Ishikawa (cell line): ENCODE measurements at regions not wholly inside any gene's neighbourhood (a gene's known extent, or its start where the extent isn't known, plus 50 kb on each side); places are given as distances from the start of the nearest gene placed in this dataset.

Experiments
- CEBPB ChIP-seq: IDR thresholded peaks from 2 replicates; pipeline ENCODE4 v1.6.1; 2012
- CREB1 ChIP-seq: IDR thresholded peaks from 2 replicates; pipeline ENCODE4 v1.6.1; 2012; ENCODE audit warnings: low read depth
- EGR1 ChIP-seq: IDR thresholded peaks from 2 replicates; pipeline ENCODE4 v1.6.1; 2012
- EP300 ChIP-seq: IDR thresholded peaks from 2 replicates; pipeline ENCODE4 v1.6.1; 2012; ENCODE audit warnings: borderline replicate concordance
- FOXM1 ChIP-seq: IDR thresholded peaks from 2 replicates; pipeline ENCODE4 v1.6.1; 2012; ENCODE audit warnings: low read depth, borderline replicate concordance
- MAX ChIP-seq: IDR thresholded peaks from 2 replicates; pipeline ENCODE4 v1.6.1; 2012
- NFIC ChIP-seq: IDR thresholded peaks from 2 replicates; pipeline ENCODE4 v1.6.1; 2012
- RAD21 ChIP-seq: IDR thresholded peaks from 2 replicates; pipeline ENCODE4 v1.6.1; 2012; ENCODE audit warnings: low read depth
- TAF1 ChIP-seq: IDR thresholded peaks from 2 replicates; pipeline ENCODE4 v1.6.1; 2012; ENCODE audit warnings: low read depth, mild to moderate bottlenecking
- TCF12 ChIP-seq: IDR thresholded peaks from 2 replicates; pipeline ENCODE4 v1.6.1; 2012; ENCODE audit warnings: low read depth
- TEAD4 ChIP-seq: IDR thresholded peaks from 2 replicates; pipeline ENCODE4 v1.6.1; 2012
- USF1 ChIP-seq: IDR thresholded peaks from 2 replicates; pipeline ENCODE4 v1.6.1; 2012
- YY1 ChIP-seq: IDR thresholded peaks from 2 replicates; pipeline ENCODE4 v1.6.1; 2012; ENCODE audit warnings: low read depth
- ZBTB7A ChIP-seq: IDR thresholded peaks from 2 replicates; pipeline ENCODE4 v1.6.1; 2012; ENCODE audit warnings: low read depth
- TF ChIP-seq, protein P1 (sequence below): IDR thresholded peaks from 2 replicates; pipeline ENCODE4 v1.6.1; 2012; ENCODE audit warnings: low read depth, mild to moderate bottlenecking

- no peak for TF ChIP-seq YY1
- TF ChIP-seq, protein P1, sequence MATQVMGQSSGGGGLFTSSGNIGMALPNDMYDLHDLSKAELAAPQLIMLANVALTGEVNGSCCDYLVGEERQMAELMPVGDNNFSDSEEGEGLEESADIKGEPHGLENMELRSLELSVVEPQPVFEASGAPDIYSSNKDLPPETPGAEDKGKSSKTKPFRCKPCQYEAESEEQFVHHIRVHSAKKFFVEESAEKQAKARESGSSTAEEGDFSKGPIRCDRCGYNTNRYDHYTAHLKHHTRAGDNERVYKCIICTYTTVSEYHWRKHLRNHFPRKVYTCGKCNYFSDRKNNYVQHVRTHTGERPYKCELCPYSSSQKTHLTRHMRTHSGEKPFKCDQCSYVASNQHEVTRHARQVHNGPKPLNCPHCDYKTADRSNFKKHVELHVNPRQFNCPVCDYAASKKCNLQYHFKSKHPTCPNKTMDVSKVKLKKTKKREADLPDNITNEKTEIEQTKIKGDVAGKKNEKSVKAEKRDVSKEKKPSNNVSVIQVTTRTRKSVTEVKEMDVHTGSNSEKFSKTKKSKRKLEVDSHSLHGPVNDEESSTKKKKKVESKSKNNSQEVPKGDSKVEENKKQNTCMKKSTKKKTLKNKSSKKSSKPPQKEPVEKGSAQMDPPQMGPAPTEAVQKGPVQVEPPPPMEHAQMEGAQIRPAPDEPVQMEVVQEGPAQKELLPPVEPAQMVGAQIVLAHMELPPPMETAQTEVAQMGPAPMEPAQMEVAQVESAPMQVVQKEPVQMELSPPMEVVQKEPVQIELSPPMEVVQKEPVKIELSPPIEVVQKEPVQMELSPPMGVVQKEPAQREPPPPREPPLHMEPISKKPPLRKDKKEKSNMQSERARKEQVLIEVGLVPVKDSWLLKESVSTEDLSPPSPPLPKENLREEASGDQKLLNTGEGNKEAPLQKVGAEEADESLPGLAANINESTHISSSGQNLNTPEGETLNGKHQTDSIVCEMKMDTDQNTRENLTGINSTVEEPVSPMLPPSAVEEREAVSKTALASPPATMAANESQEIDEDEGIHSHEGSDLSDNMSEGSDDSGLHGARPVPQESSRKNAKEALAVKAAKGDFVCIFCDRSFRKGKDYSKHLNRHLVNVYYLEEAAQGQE, result no peak
Measured at GRCh38 chr2:239608260-239608659, 207.4 kb upstream of the HDAC4 start.

- TF ChIP-seq FOXM1 (no peak), YY1 (no peak), EGR1 (no peak), EP300 (no peak), CREB1 (no peak), ZBTB7A (no peak), TEAD4 (no peak), RAD21 (no peak), TCF12 (no peak), USF1 (no peak), TAF1 (no peak), NFIC (no peak), CEBPB (no peak), MAX (no peak)
- TF ChIP-seq, protein P1, result no peak
Measured at GRCh38 chr2:239607517-239608191, 206.8 kb upstream of the HDAC4 start.

- TF ChIP-seq USF1, result no peak
- TF ChIP-seq TAF1, result no peak
- TF ChIP-seq TCF12, result no peak
- no peak for TF ChIP-seq CREB1
- no peak for TF ChIP-seq CEBPB
- TF ChIP-seq TEAD4, result no peak
- no peak for TF ChIP-seq RAD21
- TF ChIP-seq EGR1, result no peak
- TF ChIP-seq MAX, result no peak
- TF ChIP-seq YY1, result no peak
- TF ChIP-seq ZBTB7A, result no peak
- no peak for TF ChIP-seq FOXM1
Measured at GRCh38 chr2:239606741-239607516, 206.1 kb upstream of the HDAC4 start.

GRCh38 chr2:239605976-239606375 is 205.2 kb upstream of the HDAC4 start:
- TF ChIP-seq, protein P1, result no peak
- TF ChIP-seq MAX, result no peak
- no peak for TF ChIP-seq YY1
- TF ChIP-seq RAD21, result no peak
- no peak for TF ChIP-seq NFIC
- no peak for TF ChIP-seq TEAD4
- no peak for TF ChIP-seq CEBPB
- no peak for TF ChIP-seq USF1
- no peak for TF ChIP-seq TCF12
- TF ChIP-seq CREB1, result no peak
- TF ChIP-seq ZBTB7A, result no peak
- no peak for TF ChIP-seq FOXM1
- TF ChIP-seq EGR1, result no peak
- TF ChIP-seq TAF1, result no peak
- TF ChIP-seq EP300, result no peak
